Upper lobe of left lung (tissue), 4 donors: ENCODE measurements at regions not wholly inside any gene's neighbourhood (a gene's known extent, or its start where the extent isn't known, plus 50 kb on each side); places are given as distances from the start of the nearest gene placed in this dataset.

Source experiments
- CTCF ChIP-seq, 6 experiments: fragments of 450-650 bp in 4 of 6; fragments of 200-600 bp in 2 of 6; sonication (generic) in 2 of 6; IDR thresholded peaks; one replicate each; pipeline ENCODE4 v1.5.1; 2016 to 2019; ENCODE audit warnings: antibody characterized with exemption in 6 of 6
- EP300 ChIP-seq, 4 donors: sonication (generic); formaldehyde crosslinking; IDR thresholded peaks; one replicate each; pipeline ENCODE4 v1.5.1; 2017; ENCODE audit warnings: antibody characterized with exemption in 4 of 4, control low read depth in 2 of 4

- TF ChIP-seq EP300 (IDR thresholded peaks at IDR 0.05), result no peak
- TF ChIP-seq CTCF (IDR thresholded peaks at IDR 0.05), result no peak
Observed at GRCh38 chr2:239608260-239608659, 207.4 kb upstream of the HDAC4 start.
